ENCODE measurements at regions not wholly inside any gene's neighbourhood (a gene's known extent, or its start where the extent isn't known, plus 50 kb on each side); places are given as distances from the start of the nearest gene placed in this dataset.

DNA sequence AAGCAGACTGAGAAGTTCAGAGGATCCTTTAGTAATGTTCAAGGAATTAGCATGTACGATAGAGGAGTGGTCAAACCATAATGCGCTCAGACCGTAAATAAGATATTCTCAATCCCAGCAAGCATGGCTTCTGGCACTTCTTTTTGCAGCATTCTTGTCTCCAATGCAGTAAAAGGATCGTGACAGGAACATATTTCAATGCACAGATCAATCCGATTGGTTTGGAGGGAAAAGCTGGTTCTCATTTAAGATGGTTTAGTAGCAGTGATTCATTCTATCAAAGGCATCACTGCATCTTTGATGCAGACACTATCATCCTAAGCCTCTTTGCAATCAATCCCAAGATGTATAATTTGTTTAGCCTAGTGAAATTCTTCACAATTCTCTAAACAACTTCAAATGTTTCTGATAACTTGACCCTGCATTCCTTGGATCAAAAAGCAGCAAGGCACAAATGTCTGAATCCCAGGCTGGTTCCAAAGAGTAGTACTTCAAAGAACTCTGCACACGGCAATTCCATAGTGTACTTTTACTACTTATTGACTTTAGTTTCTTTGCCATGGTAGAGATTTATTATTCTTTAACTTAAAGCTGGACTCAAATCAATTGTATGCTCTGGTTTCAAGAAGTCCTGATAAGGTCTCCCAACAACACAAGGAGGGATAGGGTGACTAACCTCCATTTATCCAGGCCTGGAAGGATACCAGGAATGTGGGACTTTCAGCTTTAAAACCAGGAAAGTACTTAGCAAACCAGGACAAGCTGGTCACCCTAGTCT, 96.8 kb upstream of the MDM1 start:
- TF ChIP-seq, protein P1, sequence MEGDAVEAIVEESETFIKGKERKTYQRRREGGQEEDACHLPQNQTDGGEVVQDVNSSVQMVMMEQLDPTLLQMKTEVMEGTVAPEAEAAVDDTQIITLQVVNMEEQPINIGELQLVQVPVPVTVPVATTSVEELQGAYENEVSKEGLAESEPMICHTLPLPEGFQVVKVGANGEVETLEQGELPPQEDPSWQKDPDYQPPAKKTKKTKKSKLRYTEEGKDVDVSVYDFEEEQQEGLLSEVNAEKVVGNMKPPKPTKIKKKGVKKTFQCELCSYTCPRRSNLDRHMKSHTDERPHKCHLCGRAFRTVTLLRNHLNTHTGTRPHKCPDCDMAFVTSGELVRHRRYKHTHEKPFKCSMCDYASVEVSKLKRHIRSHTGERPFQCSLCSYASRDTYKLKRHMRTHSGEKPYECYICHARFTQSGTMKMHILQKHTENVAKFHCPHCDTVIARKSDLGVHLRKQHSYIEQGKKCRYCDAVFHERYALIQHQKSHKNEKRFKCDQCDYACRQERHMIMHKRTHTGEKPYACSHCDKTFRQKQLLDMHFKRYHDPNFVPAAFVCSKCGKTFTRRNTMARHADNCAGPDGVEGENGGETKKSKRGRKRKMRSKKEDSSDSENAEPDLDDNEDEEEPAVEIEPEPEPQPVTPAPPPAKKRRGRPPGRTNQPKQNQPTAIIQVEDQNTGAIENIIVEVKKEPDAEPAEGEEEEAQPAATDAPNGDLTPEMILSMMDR (IDR thresholded peaks at IDR 0.05; ENCODE audit: low read depth, low read length) = no peak
- no peak for DNase-seq (ENCODE audit: low read depth, low spot score)
- Histone ChIP-seq H3K4me3 (ENCODE audit: low read depth, low read length) (no peak overlapping the region), H3K9me3 (ENCODE audit: control insufficient read depth, insufficient read depth, low read length) (no peaks in the 10 kb centered on the region), H3K27ac (ENCODE audit: low read depth, low read length) (no peak overlapping the region), H3K27me3 (ENCODE audit: control insufficient read depth, insufficient read depth, low read length) (no peaks in the 10 kb centered on the region)
- ChIA-PET POLR2A (interaction anchor here (1.0 kb wide), 1 partner anchor 128 kb away, joined by 3 read pairs; no protein-coding TSS in a partner anchor), CTCF (no interaction called here)

- Histone ChIP-seq H3K4me3 (ENCODE audit: low read depth, low read length) (no peak overlapping the region), H3K27ac (ENCODE audit: low read depth, low read length) (no peak overlapping the region), H3K27me3 (ENCODE audit: control insufficient read depth, insufficient read depth, low read length) (no peaks in the 10 kb centered on the region), H3K9me3 (ENCODE audit: control insufficient read depth, insufficient read depth, low read length) (no peaks in the 10 kb centered on the region)
- TF ChIP-seq, protein P1 (IDR thresholded peaks at IDR 0.05; ENCODE audit: low read depth, low read length) = no peak
- no peak for DNase-seq (ENCODE audit: low read depth, low spot score)
- ChIA-PET CTCF (no interaction called here), POLR2A (interaction anchor here (1.0 kb wide), 1 partner anchor 128 kb away, joined by 3 read pairs; no protein-coding TSS in a partner anchor)
Measured at GRCh38 chr12:68429696-68430095, 97.5 kb upstream of the MDM1 start.

GRCh38 chr12:68431786-68432185, 99.6 kb upstream of the MDM1 start:
- DNase-seq (ENCODE audit: low read depth, low spot score) = no peak
- H3K27ac ChIP-seq (ENCODE audit: low read depth, low read length) = no peak overlapping the region
- H3K9me3 ChIP-seq (ENCODE audit: control insufficient read depth, insufficient read depth, low read length) = peaks cover 4% of the 10 kb centered on the region; the same call in 1 of the 2 replicates
- H3K27me3 ChIP-seq (ENCODE audit: control insufficient read depth, insufficient read depth, low read length) = no peaks in the 10 kb centered on the region
- no peak overlapping the region for H3K4me3 ChIP-seq (ENCODE audit: low read depth, low read length)
- CTCF ChIA-PET = no interaction called here
- TF ChIP-seq, protein P1 (IDR thresholded peaks at IDR 0.05; ENCODE audit: low read depth, low read length) = no peak
- POLR2A ChIA-PET = no interaction called here

GRCh38 chr12:68432622-68433021, 100.5 kb upstream of the MDM1 start:
- no peak for DNase-seq (ENCODE audit: low read depth, low spot score)
- no peaks in the 10 kb centered on the region for H3K27me3 ChIP-seq (ENCODE audit: control insufficient read depth, insufficient read depth, low read length)
- no peak overlapping the region for H3K27ac ChIP-seq (ENCODE audit: low read depth, low read length)
- TF ChIP-seq, protein P1 (IDR thresholded peaks at IDR 0.05; ENCODE audit: low read depth, low read length) = no peak
- no peak overlapping the region for H3K4me3 ChIP-seq (ENCODE audit: low read depth, low read length)
- H3K9me3 ChIP-seq (ENCODE audit: control insufficient read depth, insufficient read depth, low read length) = peaks cover 4% of the 10 kb centered on the region; the same call in 1 of the 2 replicates
- ChIA-PET POLR2A (no interaction called here), CTCF (no interaction called here)
